Gastrocnemius medialis (tissue), 4 donors: ENCODE measurements at regions not wholly inside any gene's neighbourhood (a gene's known extent, or its start where the extent isn't known, plus 50 kb on each side); places are given as distances from the start of the nearest gene placed in this dataset.

Experiments
- POLR2A ChIP-seq, 2 donors: fragments of 450-650 bp; IDR thresholded peaks; one replicate each; pipeline ENCODE4 v1.6.1; 2017; ENCODE audit warnings: antibody characterized with exemption in 2 of 2, mild to moderate bottlenecking in 2 of 2, moderate library complexity in 2 of 2
- TF ChIP-seq, protein P1 (sequence below), 5 experiments: fragments of 450-650 bp in 3 of 5; fragments of 200-600 bp in 2 of 5; sonication (generic) in 2 of 5; IDR thresholded peaks in 4 of 5; conservative IDR thresholded peaks in 1 of 5; 1 replicate in 4 of 5; 2 replicates in 1 of 5; pipeline ENCODE4 v1.5.1; 2016 to 2019; ENCODE audit warnings: antibody characterized with exemption in 5 of 5, mild to moderate bottlenecking in 3 of 5, moderate library complexity in 3 of 5

GRCh38 chrX:10979956-10980355, 131.2 kb upstream of the HCCS start:
- TF ChIP-seq, protein P1, sequence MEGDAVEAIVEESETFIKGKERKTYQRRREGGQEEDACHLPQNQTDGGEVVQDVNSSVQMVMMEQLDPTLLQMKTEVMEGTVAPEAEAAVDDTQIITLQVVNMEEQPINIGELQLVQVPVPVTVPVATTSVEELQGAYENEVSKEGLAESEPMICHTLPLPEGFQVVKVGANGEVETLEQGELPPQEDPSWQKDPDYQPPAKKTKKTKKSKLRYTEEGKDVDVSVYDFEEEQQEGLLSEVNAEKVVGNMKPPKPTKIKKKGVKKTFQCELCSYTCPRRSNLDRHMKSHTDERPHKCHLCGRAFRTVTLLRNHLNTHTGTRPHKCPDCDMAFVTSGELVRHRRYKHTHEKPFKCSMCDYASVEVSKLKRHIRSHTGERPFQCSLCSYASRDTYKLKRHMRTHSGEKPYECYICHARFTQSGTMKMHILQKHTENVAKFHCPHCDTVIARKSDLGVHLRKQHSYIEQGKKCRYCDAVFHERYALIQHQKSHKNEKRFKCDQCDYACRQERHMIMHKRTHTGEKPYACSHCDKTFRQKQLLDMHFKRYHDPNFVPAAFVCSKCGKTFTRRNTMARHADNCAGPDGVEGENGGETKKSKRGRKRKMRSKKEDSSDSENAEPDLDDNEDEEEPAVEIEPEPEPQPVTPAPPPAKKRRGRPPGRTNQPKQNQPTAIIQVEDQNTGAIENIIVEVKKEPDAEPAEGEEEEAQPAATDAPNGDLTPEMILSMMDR (IDR thresholded peaks at IDR 0.05 in 4 of 5, conservative IDR thresholded peaks at IDR 0.05 in 1 of 5), result no peak
- no peak for TF ChIP-seq POLR2A (IDR thresholded peaks at IDR 0.05)
